Erythroblast (primary cell): ENCODE measurements at regions not wholly inside any gene's neighbourhood (a gene's known extent, or its start where the extent isn't known, plus 50 kb on each side); places are given as distances from the start of the nearest gene placed in this dataset.

Source experiments
- DNase-seq, 2 experiments: peaks; one replicate each; lab custom pipeline; 2025; lab: John Stamatoyannopoulos, UW
- GATA1 ChIP-seq: IDR thresholded peaks from 2 replicates; pipeline ENCODE4 v1.6.1; 2011; ENCODE audit warnings: low read depth, mild to moderate bottlenecking, control low read depth, low read length, moderate library complexity
- POLR2A ChIP-seq: IDR thresholded peaks from 2 replicates; pipeline ENCODE4 v1.6.1; 2011; ENCODE audit warnings: mild to moderate bottlenecking, low read length

GRCh38 chr12:89906824-89907223 is 198.2 kb upstream of the ATP2B1 start:
- DNase-seq: no peak
- no peak for TF ChIP-seq GATA1
- no peak for TF ChIP-seq POLR2A

- no peak for TF ChIP-seq POLR2A
- TF ChIP-seq GATA1: no peak
Observed at GRCh38 chr12:89906178-89906577, 197.5 kb upstream of the ATP2B1 start.

GRCh38 chr12:89901906-89902642 is 193.4 kb upstream of the ATP2B1 start:
- TF ChIP-seq POLR2A (no peak), GATA1 (no peak)
- DNase-seq: no peak

More at GRCh38 chr12:89906178-89906577, 197.5 kb upstream of the ATP2B1 start:
- DNase-seq: no peak

GRCh38 chr12:89901319-89901718 is 192.7 kb upstream of the ATP2B1 start:
- TF ChIP-seq GATA1: no peak
- TF ChIP-seq POLR2A: no peak
- DNase-seq: no peak

- no peak for DNase-seq
- TF ChIP-seq GATA1 (no peak), POLR2A (no peak)
Observed at GRCh38 chr12:89899651-89900050, 191.0 kb upstream of the ATP2B1 start.

- TF ChIP-seq POLR2A: no peak
- TF ChIP-seq GATA1: no peak
- no peak for DNase-seq
Observed at GRCh38 chr12:89895591-89895990, 187.0 kb upstream of the ATP2B1 start.

- DNase-seq: no peak
- TF ChIP-seq GATA1 (no peak), POLR2A (no peak)
Observed at GRCh38 chr12:89895101-89895500, 186.5 kb upstream of the ATP2B1 start.

- TF ChIP-seq POLR2A: no peak
- no peak for TF ChIP-seq GATA1
Observed at GRCh38 chr12:89893972-89894706, 185.5 kb upstream of the ATP2B1 start.

GRCh38 chr12:89892436-89892835 is 183.8 kb upstream of the ATP2B1 start:
- no peak for TF ChIP-seq GATA1
- TF ChIP-seq POLR2A: no peak

More at GRCh38 chr12:89893972-89894706, 185.5 kb upstream of the ATP2B1 start:
- no peak for DNase-seq

GRCh38 chr12:89891933-89892332 is 183.3 kb upstream of the ATP2B1 start:
- TF ChIP-seq GATA1: no peak
- no peak for TF ChIP-seq POLR2A
- DNase-seq: no peak

More at GRCh38 chr12:89892436-89892835, 183.8 kb upstream of the ATP2B1 start:
- no peak for DNase-seq

GRCh38 chr12:89890161-89890560 is 181.5 kb upstream of the ATP2B1 start:
- TF ChIP-seq POLR2A (no peak), GATA1 (no peak)
- DNase-seq: no peak

- no peak for DNase-seq
- no peak for TF ChIP-seq POLR2A
- TF ChIP-seq GATA1: no peak
Observed at GRCh38 chr12:89889062-89889461, 180.4 kb upstream of the ATP2B1 start.

GRCh38 chr12:89884952-89885351 is 176.3 kb upstream of the ATP2B1 start:
- DNase-seq: no peak
- TF ChIP-seq POLR2A (no peak), GATA1 (no peak)

GRCh38 chr12:89884416-89884898 is 175.8 kb upstream of the ATP2B1 start:
- TF ChIP-seq GATA1 (no peak), POLR2A (no peak)
- no peak for DNase-seq
